ENCODE measurements at regions not wholly inside any gene's neighbourhood (a gene's known extent, or its start where the extent isn't known, plus 50 kb on each side); places are given as distances from the start of the nearest gene placed in this dataset.
"Not testable (repeated sequence)": the region's sequence is repeated elsewhere in the genome, so short reads cannot be mapped to it uniquely, and the experiment has no call there.

GRCh38 chr12:88683628-88684027 lies 103.4 kb upstream of the KITLG start:
- no peak for DNase-seq (ENCODE audit: low read depth, low spot score)
- no peak overlapping the region for H3K4me3 ChIP-seq (ENCODE audit: insufficient read length, low read depth)
- H3K27me3 ChIP-seq (ENCODE audit: insufficient read depth, insufficient read length) = no peaks in the 10 kb centered on the region
- no peaks in the 10 kb centered on the region for H3K36me3 ChIP-seq (ENCODE audit: insufficient read depth, insufficient read length, low read length)
- H3K9me3 ChIP-seq (ENCODE audit: insufficient read depth, low read length) = no peaks in the 10 kb centered on the region; the same call in 1 of the 2 replicates
- TF ChIP-seq ZNF274 (IDR thresholded peaks at IDR 0.05; ENCODE audit: low read depth, low read length) = no peak
- TF ChIP-seq SUZ12 (IDR thresholded peaks at IDR 0.05; ENCODE audit: extremely low read depth, insufficient read depth, insufficient read length) = no peak
- TF ChIP-seq YY1 (IDR thresholded peaks at IDR 0.05; ENCODE audit: insufficient read depth, insufficient read length) = no peak
- H3K9ac ChIP-seq (ENCODE audit: insufficient read length, low read depth) = no peak overlapping the region
- H3K4me1 ChIP-seq (ENCODE audit: insufficient read depth, insufficient read length) = no peaks in the 10 kb centered on the region

GRCh38 chr12:88681271-88681670 lies 101.0 kb upstream of the KITLG start:
- H3K4me1 ChIP-seq (ENCODE audit: insufficient read depth, insufficient read length) = no peaks in the 10 kb centered on the region
- H3K4me3 ChIP-seq (ENCODE audit: insufficient read length, low read depth) = no peak overlapping the region
- H3K36me3 ChIP-seq (ENCODE audit: insufficient read depth, insufficient read length, low read length) = no peaks in the 10 kb centered on the region
- DNase-seq (ENCODE audit: low read depth, low spot score) = no peak
- no peak overlapping the region for H3K9ac ChIP-seq (ENCODE audit: insufficient read length, low read depth)
- H3K9me3 ChIP-seq (ENCODE audit: insufficient read depth, low read length) = no peaks in the 10 kb centered on the region; the same call in 1 of the 2 replicates
- TF ChIP-seq YY1 (IDR thresholded peaks at IDR 0.05; ENCODE audit: insufficient read depth, insufficient read length) (no peak), SUZ12 (IDR thresholded peaks at IDR 0.05; ENCODE audit: extremely low read depth, insufficient read depth, insufficient read length) (no peak), ZNF274 (IDR thresholded peaks at IDR 0.05; ENCODE audit: low read depth, low read length) (no peak)
- H3K27me3 ChIP-seq (ENCODE audit: insufficient read depth, insufficient read length) = no peaks in the 10 kb centered on the region

GRCh38 chr12:88677464-88677863 lies 97.2 kb upstream of the KITLG start:
- H3K36me3 ChIP-seq (ENCODE audit: insufficient read depth, insufficient read length, low read length) = no peaks in the 10 kb centered on the region
- H3K9ac ChIP-seq (ENCODE audit: insufficient read length, low read depth) = no peak overlapping the region
- H3K27me3 ChIP-seq (ENCODE audit: insufficient read depth, insufficient read length) = no peaks in the 10 kb centered on the region
- no peak for DNase-seq (ENCODE audit: low read depth, low spot score)
- no peaks in the 10 kb centered on the region for H3K4me1 ChIP-seq (ENCODE audit: insufficient read depth, insufficient read length)
- TF ChIP-seq ZNF274 (IDR thresholded peaks at IDR 0.05; ENCODE audit: low read depth, low read length) = no peak
- no peak for TF ChIP-seq SUZ12 (IDR thresholded peaks at IDR 0.05; ENCODE audit: extremely low read depth, insufficient read depth, insufficient read length)
- TF ChIP-seq YY1 (IDR thresholded peaks at IDR 0.05; ENCODE audit: insufficient read depth, insufficient read length) = no peak
- H3K4me3 ChIP-seq (ENCODE audit: insufficient read length, low read depth) = no peak overlapping the region
- no peaks in the 10 kb centered on the region; the same call in 1 of the 2 replicates for H3K9me3 ChIP-seq (ENCODE audit: insufficient read depth, low read length)

- not testable (repeated sequence) for H3K27me3 ChIP-seq (ENCODE audit: insufficient read depth, insufficient read length); DNase-seq (ENCODE audit: low read depth, low spot score)
These were observed 87.3 kb upstream of the KITLG start for GRCh38 chr12:88667615-88668014.

GRCh38 chr12:88665071-88665470 lies 84.8 kb upstream of the KITLG start:
- H3K4me3 ChIP-seq (ENCODE audit: insufficient read length, low read depth) = no peak overlapping the region
- DNase-seq (ENCODE audit: low read depth, low spot score) = no peak
- no peaks in the 10 kb centered on the region for H3K36me3 ChIP-seq (ENCODE audit: insufficient read depth, insufficient read length, low read length)
- no peaks in the 10 kb centered on the region for H3K9me3 ChIP-seq (ENCODE audit: insufficient read depth, low read length)
- H3K4me1 ChIP-seq (ENCODE audit: insufficient read depth, insufficient read length) = peaks cover 3% of the 10 kb centered on the region
- TF ChIP-seq SUZ12 (IDR thresholded peaks at IDR 0.05; ENCODE audit: extremely low read depth, insufficient read depth, insufficient read length) = no peak
- no peak for TF ChIP-seq ZNF274 (IDR thresholded peaks at IDR 0.05; ENCODE audit: low read depth, low read length)
- no peak for TF ChIP-seq YY1 (IDR thresholded peaks at IDR 0.05; ENCODE audit: insufficient read depth, insufficient read length)
- H3K9ac ChIP-seq (ENCODE audit: insufficient read length, low read depth) = no peak overlapping the region
- H3K27me3 ChIP-seq (ENCODE audit: insufficient read depth, insufficient read length) = no peaks in the 10 kb centered on the region

More at GRCh38 chr12:88667615-88668014, 87.3 kb upstream of the KITLG start:
- not testable (repeated sequence) for H3K9me3 ChIP-seq (ENCODE audit: insufficient read depth, low read length); H3K4me3 ChIP-seq (ENCODE audit: insufficient read length, low read depth); H3K4me1 ChIP-seq (ENCODE audit: insufficient read depth, insufficient read length); H3K9ac ChIP-seq (ENCODE audit: insufficient read length, low read depth); H3K36me3 ChIP-seq (ENCODE audit: insufficient read depth, insufficient read length, low read length)

GRCh38 chr12:88662961-88663360 lies 82.7 kb upstream of the KITLG start:
- no peaks in the 10 kb centered on the region for H3K36me3 ChIP-seq (ENCODE audit: insufficient read depth, insufficient read length, low read length)
- H3K9ac ChIP-seq (ENCODE audit: insufficient read length, low read depth) = no peak overlapping the region
- no peak for DNase-seq (ENCODE audit: low read depth, low spot score)
- no peaks in the 10 kb centered on the region for H3K27me3 ChIP-seq (ENCODE audit: insufficient read depth, insufficient read length)
- peaks cover 3% of the 10 kb centered on the region for H3K4me1 ChIP-seq (ENCODE audit: insufficient read depth, insufficient read length)
- TF ChIP-seq ZNF274 (IDR thresholded peaks at IDR 0.05; ENCODE audit: low read depth, low read length) = no peak
- no peak for TF ChIP-seq YY1 (IDR thresholded peaks at IDR 0.05; ENCODE audit: insufficient read depth, insufficient read length)
- no peaks in the 10 kb centered on the region for H3K9me3 ChIP-seq (ENCODE audit: insufficient read depth, low read length)
- no peak overlapping the region for H3K4me3 ChIP-seq (ENCODE audit: insufficient read length, low read depth)

GRCh38 chr12:88662093-88662492 lies 81.8 kb upstream of the KITLG start:
- TF ChIP-seq ZNF274 (IDR thresholded peaks at IDR 0.05; ENCODE audit: low read depth, low read length) (no peak), SUZ12 (IDR thresholded peaks at IDR 0.05; ENCODE audit: extremely low read depth, insufficient read depth, insufficient read length) (no peak), YY1 (IDR thresholded peaks at IDR 0.05; ENCODE audit: insufficient read depth, insufficient read length) (no peak)
- no peaks in the 10 kb centered on the region for H3K27me3 ChIP-seq (ENCODE audit: insufficient read depth, insufficient read length)
- DNase-seq (ENCODE audit: low read depth, low spot score) = no peak
- H3K4me1 ChIP-seq (ENCODE audit: insufficient read depth, insufficient read length) = no peaks in the 10 kb centered on the region
- no peaks in the 10 kb centered on the region for H3K9me3 ChIP-seq (ENCODE audit: insufficient read depth, low read length)
- no peaks in the 10 kb centered on the region for H3K36me3 ChIP-seq (ENCODE audit: insufficient read depth, insufficient read length, low read length)
- H3K9ac ChIP-seq (ENCODE audit: insufficient read length, low read depth) = no peak overlapping the region
- H3K4me3 ChIP-seq (ENCODE audit: insufficient read length, low read depth) = no peak overlapping the region

- no peak overlapping the region for H3K9ac ChIP-seq (ENCODE audit: insufficient read length, low read depth)
- no peaks in the 10 kb centered on the region for H3K27me3 ChIP-seq (ENCODE audit: insufficient read depth, insufficient read length)
- no peak for TF ChIP-seq ZNF274 (IDR thresholded peaks at IDR 0.05; ENCODE audit: low read depth, low read length)
- no peak for TF ChIP-seq YY1 (IDR thresholded peaks at IDR 0.05; ENCODE audit: insufficient read depth, insufficient read length)
- no peak for TF ChIP-seq SUZ12 (IDR thresholded peaks at IDR 0.05; ENCODE audit: extremely low read depth, insufficient read depth, insufficient read length)
- H3K4me3 ChIP-seq (ENCODE audit: insufficient read length, low read depth) = no peak overlapping the region
- no peaks in the 10 kb centered on the region for H3K9me3 ChIP-seq (ENCODE audit: insufficient read depth, low read length)
- no peaks in the 10 kb centered on the region for H3K4me1 ChIP-seq (ENCODE audit: insufficient read depth, insufficient read length)
- no peaks in the 10 kb centered on the region for H3K36me3 ChIP-seq (ENCODE audit: insufficient read depth, insufficient read length, low read length)
- DNase-seq (ENCODE audit: low read depth, low spot score) = no peak
These were observed 77.7 kb upstream of the KITLG start for GRCh38 chr12:88658009-88658408.
